H9 (cell line): ENCODE measurements at regions not wholly inside any gene's neighbourhood (a gene's known extent, or its start where the extent isn't known, plus 50 kb on each side); places are given as distances from the start of the nearest gene placed in this dataset.

ENCODE experiments used
- DNase-seq: peaks from one replicate; pipeline ENCODE4 v3.0.0-alpha.2; 2017
- H2AFZ ChIP-seq: one replicate; pipeline ENCODE4 v1.6.1; 2013; ENCODE audit warnings: mild to moderate bottlenecking, low read length, control low read depth, moderate library complexity
- H2AK5ac ChIP-seq: 2 replicates; pipeline ENCODE4 v1.6.1; 2013; ENCODE audit warnings: low read length, control low read depth, mixed read lengths; ENCODE audit not compliant: insufficient read length
- H2BK120ac ChIP-seq: one replicate; pipeline ENCODE4 v1.6.1; 2013; ENCODE audit warnings: low read depth, mild to moderate bottlenecking, low read length, control low read depth, inconsistent platforms; ENCODE audit not compliant: poor library complexity, severe bottlenecking
- H2BK12ac ChIP-seq: 2 replicates; pipeline ENCODE4 v1.6.1; 2013; ENCODE audit warnings: low read length, control low read depth, mixed read lengths, low read depth; ENCODE audit not compliant: insufficient read length
- H2BK15ac ChIP-seq: 2 replicates; pipeline ENCODE4 v1.6.1; 2013; ENCODE audit warnings: low read depth, low read length, control low read depth
- H2BK20ac ChIP-seq: one replicate; pipeline ENCODE4 v1.6.1; 2013; ENCODE audit warnings: low read depth, mild to moderate bottlenecking, low read length, control low read depth, inconsistent platforms; ENCODE audit not compliant: poor library complexity, severe bottlenecking
- H2BK5ac ChIP-seq: 2 replicates; pipeline ENCODE4 v1.6.1; 2013; ENCODE audit warnings: low read length, control low read depth, mixed read lengths; ENCODE audit not compliant: insufficient read length
- H3K14ac ChIP-seq: 2 replicates; pipeline ENCODE4 v1.6.1; 2013; ENCODE audit warnings: low read length, control low read depth; ENCODE audit not compliant: insufficient read depth
- H3K18ac ChIP-seq: 2 replicates; pipeline ENCODE4 v1.6.1; 2013; ENCODE audit warnings: low read depth, mild to moderate bottlenecking, mixed read lengths, low read length, control low read depth; ENCODE audit not compliant: insufficient read length
- H3K23ac ChIP-seq: 2 replicates; pipeline ENCODE4 v1.6.1; 2013; ENCODE audit warnings: low read length, control low read depth, mixed read lengths, low read depth; ENCODE audit not compliant: insufficient read length
- H3K23me2 ChIP-seq: 2 replicates; pipeline ENCODE4 v1.6.1; 2013; ENCODE audit warnings: low read depth, mild to moderate bottlenecking, mixed read lengths, low read length, control low read depth; ENCODE audit not compliant: insufficient read length, poor library complexity, severe bottlenecking
- H3K27ac ChIP-seq: 2 replicates; pipeline ENCODE4 v1.5.1; 2013; ENCODE audit warnings: low read length, control low read depth, mixed read lengths, low read depth; ENCODE audit not compliant: insufficient read length
- H3K27me3 ChIP-seq: 2 replicates; pipeline ENCODE4 v1.6.1; 2013; ENCODE audit warnings: low read length, control low read depth, inconsistent platforms; ENCODE audit not compliant: insufficient read depth
- H3K4ac ChIP-seq: 2 replicates; pipeline ENCODE4 v1.6.1; 2013; ENCODE audit warnings: low read depth, mild to moderate bottlenecking, control low read depth, inconsistent platforms, low read length, moderate library complexity
- H3K4me1 ChIP-seq: 2 replicates; pipeline ENCODE4 v1.6.1; 2013; ENCODE audit warnings: low read length, control low read depth, inconsistent platforms; ENCODE audit not compliant: insufficient read depth
- H3K4me2 ChIP-seq: 2 replicates; pipeline ENCODE4 v1.6.1; 2013; ENCODE audit warnings: low read length, control low read depth, mixed read lengths; ENCODE audit not compliant: insufficient read length, insufficient read depth
- H3K56ac ChIP-seq: 2 replicates; pipeline ENCODE4 v1.6.1; 2013; ENCODE audit warnings: low read depth, mild to moderate bottlenecking, mixed read lengths, low read length, control low read depth; ENCODE audit not compliant: insufficient read length
- H3K79me1 ChIP-seq: 2 replicates; pipeline ENCODE4 v1.6.1; 2013; ENCODE audit warnings: low read depth, mild to moderate bottlenecking, moderate library complexity, low read length, control low read depth, inconsistent platforms; ENCODE audit not compliant: insufficient read depth, poor library complexity, severe bottlenecking
- H3K79me2 ChIP-seq: 2 replicates; pipeline ENCODE4 v1.6.1; 2013; ENCODE audit warnings: low read length, control low read depth, inconsistent platforms; ENCODE audit not compliant: insufficient read depth
- H3K9ac ChIP-seq: 2 replicates; pipeline ENCODE4 v1.6.1; 2013; ENCODE audit warnings: low read length, control low read depth, mixed read lengths; ENCODE audit not compliant: insufficient read length; ENCODE audit errors: extremely low read depth
- H3K9me3 ChIP-seq: one replicate; pipeline ENCODE4 v1.6.1; 2013; ENCODE audit warnings: low read depth, low read length, inconsistent platforms; ENCODE audit not compliant: control insufficient read depth
- H3T11ph ChIP-seq: one replicate; pipeline ENCODE4 v1.6.1; 2013; ENCODE audit warnings: mild to moderate bottlenecking, low read length, control low read depth, inconsistent platforms
- H4K20me1 ChIP-seq: one replicate; pipeline ENCODE4 v1.6.1; 2013; ENCODE audit not compliant: control insufficient read depth, insufficient read length, insufficient read depth
- H4K5ac ChIP-seq: 2 replicates; pipeline ENCODE4 v1.6.1; 2013; ENCODE audit warnings: low read depth, mild to moderate bottlenecking, mixed read lengths, low read length, control low read depth; ENCODE audit not compliant: insufficient read length
- H4K8ac ChIP-seq: replicated peaks from 2 replicates; pipeline ENCODE4 v1.6.1; 2013; ENCODE audit warnings: low read length, control low read depth, mixed read lengths, low read depth; ENCODE audit not compliant: insufficient read length
- H4K91ac ChIP-seq: 2 replicates; pipeline ENCODE4 v1.6.1; 2013; ENCODE audit warnings: low read depth, mild to moderate bottlenecking, moderate library complexity, mixed read lengths, low read length, control low read depth; ENCODE audit not compliant: insufficient read length
- H3K27ac Mint-ChIP-seq, 3 experiments: 2 replicates in 2 of 3; 3 replicates in 1 of 3; pipeline ENCODE4 v1.8.0; 2020 to 2021; ENCODE audit warnings: mixed read lengths in 3 of 3, mild to moderate bottlenecking in 1 of 3, moderate library complexity in 1 of 3
- H3K27me3 Mint-ChIP-seq: 2 replicates; pipeline ENCODE4 v1.8.0; 2021; ENCODE audit warnings: low read depth, mild to moderate bottlenecking, moderate library complexity, mixed read lengths
- H3K36me3 Mint-ChIP-seq, 3 experiments: 2 replicates in 2 of 3; 3 replicates in 1 of 3; pipeline ENCODE4 v1.8.0; 2020 to 2021; ENCODE audit warnings: low read depth in 3 of 3, mixed read lengths in 3 of 3; ENCODE audit not compliant: insufficient read depth in 1 of 3
- H3K4me1 Mint-ChIP-seq, 2 experiments: 2 replicates each; pipeline ENCODE4 v1.8.0; 2020; ENCODE audit warnings: mixed read lengths in 2 of 2
- H3K4me3 Mint-ChIP-seq, 2 experiments: 2 replicates in 1 of 2; 3 replicates in 1 of 2; pipeline ENCODE4 v1.8.0; 2020 to 2021; ENCODE audit warnings: mild to moderate bottlenecking in 2 of 2, mixed read lengths in 2 of 2, moderate library complexity in 1 of 2
- H3K9me3 Mint-ChIP-seq, 2 experiments: 2 replicates in 1 of 2; 3 replicates in 1 of 2; pipeline ENCODE4 v1.8.0; 2020; ENCODE audit warnings: mild to moderate bottlenecking in 2 of 2, mixed read lengths in 2 of 2, moderate library complexity in 1 of 2
- WGBS: extraction: QIAGEN DNeasy Blood & Tissue Kit; methylation state at CpG from one replicate; pipeline ENCODE4 v1.1.7; 2013; ENCODE audit warnings: missing lambda C conversion rate, low lambda C conversion rate, mixed read lengths; ENCODE audit not compliant: insufficient read length; ENCODE audit errors: extremely low coverage; 5-methylcytosine and 5-hydroxymethylcytosine counted together
- TF ChIP-seq, protein P1 (sequence below): fragments of 200-600 bp; sonication (generic); conservative IDR thresholded peaks from 3 replicates; pipeline ENCODE4 v1.8.0; 2021; ENCODE audit warnings: antibody characterized with exemption, mild to moderate bottlenecking

DNA sequence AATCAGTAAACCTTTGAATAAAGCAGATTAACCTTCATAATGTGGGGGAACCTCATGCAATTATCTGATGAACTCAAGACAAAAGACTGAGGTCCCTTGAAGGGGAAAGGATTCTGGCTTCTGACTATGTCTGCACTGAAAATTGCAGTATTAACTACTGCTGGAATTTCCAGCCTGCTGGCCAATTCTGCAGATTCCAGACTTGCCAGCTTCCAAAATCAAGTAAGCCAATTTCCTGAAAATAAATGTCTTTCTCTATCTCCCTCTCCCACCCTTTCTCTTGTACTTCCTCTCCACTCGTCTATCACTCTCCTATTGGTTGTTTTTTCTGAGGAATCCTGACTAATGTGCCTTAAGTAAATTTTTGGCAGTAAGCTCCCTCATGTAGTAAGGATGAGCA lies 1479.9 kb upstream of the PRR20A start:
- peak overlapping the region; percentile 95 to 96; a peak in 4 of 5 replicates for H3K4me3 Mint-ChIP-seq
- H3K36me3 Mint-ChIP-seq = peaks cover 39 to 67% (median 58%) of the 10 kb centered on the region in 3 experiments
- Histone ChIP-seq H3K9ac (no peak overlapping the region), H3K18ac (no peak overlapping the region), H3K56ac (no peak overlapping the region), H3K4ac (no peak overlapping the region), H4K20me1 (no peaks in the 10 kb centered on the region), H3K23me2 (no peaks in the 10 kb centered on the region), H3K79me1 (no peaks in the 10 kb centered on the region), H3K9me3 (no peaks in the 10 kb centered on the region), H4K91ac (no peak overlapping the region), H3K4me2 (peak overlapping the region; percentile 12), H3K4me1 (peaks cover 9% of the 10 kb centered on the region; the same call in 1 of the 2 replicates), H3K27ac (peak overlapping the region; percentile 54), H2BK12ac (no peak overlapping the region), H2AFZ (no peak overlapping the region), H3T11ph (no peak overlapping the region), H4K5ac (no peak overlapping the region), H4K8ac (no peak overlapping the region), H2BK5ac (no peak overlapping the region), H2BK15ac (no peak overlapping the region), H2BK20ac (no peak overlapping the region), H3K79me2 (peaks cover 17% of the 10 kb centered on the region), H3K14ac (no peak overlapping the region), H3K23ac (no peak overlapping the region), H3K27me3 (no peaks in the 10 kb centered on the region), H2BK120ac (no peak overlapping the region), H2AK5ac (no peak overlapping the region)
- peaks cover 9 to 14% of the 10 kb centered on the region in 2 experiments for H3K9me3 Mint-ChIP-seq
- WGBS = no CpG with 5 or more reads among the region's 1 CpG
- peaks cover 50 to 67% of the 10 kb centered on the region in 2 experiments for H3K4me1 Mint-ChIP-seq
- no peaks in the 10 kb centered on the region; the same call in 1 of the 2 replicates for H3K27me3 Mint-ChIP-seq
- TF ChIP-seq, protein P1, sequence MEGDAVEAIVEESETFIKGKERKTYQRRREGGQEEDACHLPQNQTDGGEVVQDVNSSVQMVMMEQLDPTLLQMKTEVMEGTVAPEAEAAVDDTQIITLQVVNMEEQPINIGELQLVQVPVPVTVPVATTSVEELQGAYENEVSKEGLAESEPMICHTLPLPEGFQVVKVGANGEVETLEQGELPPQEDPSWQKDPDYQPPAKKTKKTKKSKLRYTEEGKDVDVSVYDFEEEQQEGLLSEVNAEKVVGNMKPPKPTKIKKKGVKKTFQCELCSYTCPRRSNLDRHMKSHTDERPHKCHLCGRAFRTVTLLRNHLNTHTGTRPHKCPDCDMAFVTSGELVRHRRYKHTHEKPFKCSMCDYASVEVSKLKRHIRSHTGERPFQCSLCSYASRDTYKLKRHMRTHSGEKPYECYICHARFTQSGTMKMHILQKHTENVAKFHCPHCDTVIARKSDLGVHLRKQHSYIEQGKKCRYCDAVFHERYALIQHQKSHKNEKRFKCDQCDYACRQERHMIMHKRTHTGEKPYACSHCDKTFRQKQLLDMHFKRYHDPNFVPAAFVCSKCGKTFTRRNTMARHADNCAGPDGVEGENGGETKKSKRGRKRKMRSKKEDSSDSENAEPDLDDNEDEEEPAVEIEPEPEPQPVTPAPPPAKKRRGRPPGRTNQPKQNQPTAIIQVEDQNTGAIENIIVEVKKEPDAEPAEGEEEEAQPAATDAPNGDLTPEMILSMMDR = no peak
- peak overlapping the region in 2 of 3 experiments; percentile 96 to 100; a peak in 5 of 7 replicates for H3K27ac Mint-ChIP-seq
- DNase-seq = no peak
